Ectodermal cell (in vitro differentiated cells): ENCODE measurements at regions not wholly inside any gene's neighbourhood (a gene's known extent, or its start where the extent isn't known, plus 50 kb on each side); places are given as distances from the start of the nearest gene placed in this dataset.
"Not testable (repeated sequence)": the region's sequence is repeated elsewhere in the genome, so short reads cannot be mapped to it uniquely, and the experiment has no call there.

ENCODE experiments used
- H3K27ac ChIP-seq: 2 replicates; pipeline ENCODE4 v1.7.0; 2013; ENCODE audit warnings: mild to moderate bottlenecking, low read depth, low read length; ENCODE audit not compliant: insufficient read depth, poor library complexity, severe bottlenecking
- H3K27me3 ChIP-seq: 2 replicates; pipeline ENCODE4 v1.7.0; 2013; ENCODE audit warnings: mild to moderate bottlenecking, low read length; ENCODE audit not compliant: insufficient read depth, control insufficient read depth, poor library complexity, severe bottlenecking
- H3K36me3 ChIP-seq: one replicate; pipeline ENCODE4 v1.7.0; 2013; ENCODE audit warnings: low read length; ENCODE audit not compliant: control insufficient read depth, insufficient read depth
- H3K4me1 ChIP-seq: one replicate; pipeline ENCODE4 v1.7.0; 2013; ENCODE audit warnings: low read length; ENCODE audit not compliant: control insufficient read depth, insufficient read depth
- H3K4me3 ChIP-seq: 2 replicates; pipeline ENCODE4 v1.7.0; 2013; ENCODE audit warnings: low read depth, low read length, control low read depth; ENCODE audit not compliant: insufficient read depth
- H3K9me3 ChIP-seq: 2 replicates; pipeline ENCODE4 v1.7.0; 2013; ENCODE audit warnings: mild to moderate bottlenecking, low read length, moderate library complexity; ENCODE audit not compliant: control insufficient read depth
- WGBS, 2 experiments: methylation state at CpG; one replicate each; pipeline ENCODE4 v1.1.7; 2013; ENCODE audit warnings: missing lambda C conversion rate in 2 of 2; 5-methylcytosine and 5-hydroxymethylcytosine counted together

- not testable (repeated sequence) for H3K36me3 ChIP-seq, H3K4me3 ChIP-seq, H3K27me3 ChIP-seq, H3K9me3 ChIP-seq, H3K27ac ChIP-seq, H3K4me1 ChIP-seq
- WGBS, 2 experiments: 97 to 100% methylated on average over 2 of the region's 2 CpGs
Measured at GRCh38 chr1:83427566-83427965, 571.4 kb downstream of the TTLL7 start.

GRCh38 chr1:83423382-83423781 is 575.5 kb downstream of the TTLL7 start:
- H3K27me3 ChIP-seq, H3K4me3 ChIP-seq, H3K4me1 ChIP-seq, H3K9me3 ChIP-seq, H3K36me3 ChIP-seq, H3K27ac ChIP-seq: not testable (repeated sequence)
- WGBS, 2 experiments: 72 to 96% methylated on average over 3 of the region's 6 CpGs

GRCh38 chr1:83418558-83418957 is 580.4 kb downstream of the TTLL7 start:
- H3K9me3 ChIP-seq: no peaks in the 10 kb centered on the region
- H3K27me3 ChIP-seq: no peaks in the 10 kb centered on the region
- H3K27ac ChIP-seq: no peak overlapping the region
- 100% methylated on average over 1 of the region's 1 CpG; no CpG with 5 or more reads in 1 of the 2 experiments for WGBS, 2 experiments
- no peak overlapping the region for H3K4me3 ChIP-seq
- H3K4me1 ChIP-seq: no peaks in the 10 kb centered on the region
- H3K36me3 ChIP-seq: no peaks in the 10 kb centered on the region

- not testable (repeated sequence) for H3K36me3 ChIP-seq, H3K9me3 ChIP-seq, H3K4me3 ChIP-seq, H3K27ac ChIP-seq, H3K27me3 ChIP-seq, H3K4me1 ChIP-seq
- WGBS, 2 experiments: 63% methylated on average over 1 of the region's 6 CpGs; no CpG with 5 or more reads in 1 of the 2 experiments
Measured at GRCh38 chr1:83413839-83414107, 585.2 kb downstream of the TTLL7 start.

GRCh38 chr1:83410746-83411413 is 588.1 kb downstream of the TTLL7 start:
- H3K4me3 ChIP-seq, H3K36me3 ChIP-seq, H3K27me3 ChIP-seq, H3K27ac ChIP-seq, H3K4me1 ChIP-seq, H3K9me3 ChIP-seq: not testable (repeated sequence)
- WGBS, 2 experiments: 69 to 76% methylated on average over 3 to 4 of the region's 6 CpGs

GRCh38 chr1:83406693-83407371 is 592.1 kb downstream of the TTLL7 start:
- H3K9me3 ChIP-seq, H3K27me3 ChIP-seq, H3K4me3 ChIP-seq, H3K4me1 ChIP-seq, H3K27ac ChIP-seq, H3K36me3 ChIP-seq: not testable (repeated sequence)
- 93 to 99% methylated on average over 3 of the region's 7 CpGs for WGBS, 2 experiments

- H3K36me3 ChIP-seq, H3K4me1 ChIP-seq, H3K9me3 ChIP-seq, H3K27me3 ChIP-seq, H3K27ac ChIP-seq, H3K4me3 ChIP-seq: not testable (repeated sequence)
- WGBS, 2 experiments: 92 to 100% methylated on average over 1 of the region's 1 CpG
Measured at GRCh38 chr1:83405789-83406188, 593.1 kb downstream of the TTLL7 start.

- H3K4me1 ChIP-seq, H3K9me3 ChIP-seq, H3K36me3 ChIP-seq, H3K4me3 ChIP-seq, H3K27me3 ChIP-seq, H3K27ac ChIP-seq: not testable (repeated sequence)
- 94 to 98% methylated on average over 4 to 5 of the region's 7 CpGs for WGBS, 2 experiments
Measured at GRCh38 chr1:83403500-83403899, 595.4 kb downstream of the TTLL7 start.

- H3K4me3 ChIP-seq: not testable (repeated sequence)
Measured at GRCh38 chr1:83401146-83401545, 597.8 kb downstream of the TTLL7 start.

GRCh38 chr1:83400173-83400572 is 598.8 kb downstream of the TTLL7 start:
- not testable (repeated sequence) for H3K27ac ChIP-seq, H3K4me3 ChIP-seq, H3K4me1 ChIP-seq, H3K9me3 ChIP-seq, H3K27me3 ChIP-seq, H3K36me3 ChIP-seq

More at GRCh38 chr1:83401146-83401545, 597.8 kb downstream of the TTLL7 start:
- not testable (repeated sequence) for H3K4me1 ChIP-seq, H3K9me3 ChIP-seq, H3K27ac ChIP-seq, H3K36me3 ChIP-seq, H3K27me3 ChIP-seq
- no CpG with 5 or more reads among the region's 1 CpG for WGBS, 2 experiments

- H3K4me1 ChIP-seq, H3K27ac ChIP-seq: not testable (repeated sequence)
Measured at GRCh38 chr1:83398125-83398524, 600.8 kb downstream of the TTLL7 start.

More at GRCh38 chr1:83398125-83398524, 600.8 kb downstream of the TTLL7 start:
- not testable (repeated sequence) for H3K36me3 ChIP-seq, H3K27me3 ChIP-seq, H3K4me3 ChIP-seq, H3K9me3 ChIP-seq
